ENCODE measurements at regions not wholly inside any gene's neighbourhood (a gene's known extent, or its start where the extent isn't known, plus 50 kb on each side); places are given as distances from the start of the nearest gene placed in this dataset.

DNA sequence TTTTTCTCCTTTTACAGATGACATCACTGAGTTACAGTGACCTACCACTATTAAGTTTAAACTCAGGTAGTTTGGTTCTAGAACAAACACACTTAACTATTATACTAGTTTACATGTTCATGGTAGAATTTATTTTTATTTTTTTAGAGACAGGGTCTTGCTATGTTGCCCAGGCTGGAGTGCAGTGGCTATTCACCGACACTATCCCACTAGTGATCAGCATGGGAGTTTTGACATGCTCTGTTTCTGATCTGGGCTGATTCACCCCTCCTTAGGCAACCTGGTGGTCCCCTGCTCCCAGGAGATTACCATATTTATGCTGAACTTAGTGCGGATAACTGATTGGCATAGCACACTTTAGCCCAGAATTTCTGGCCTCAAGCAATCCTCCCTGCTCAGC is 66.4 kb upstream of the LTA4H start:
- H3K4me1 ChIP-seq (ENCODE audit: insufficient read depth, low read length) = peaks cover 10% of the 10 kb centered on the region
- H2AFZ ChIP-seq (ENCODE audit: low read length) = no peak overlapping the region
- no TSS peak for BruUV-seq (replicated peaks)
- no peaks in the 10 kb centered on the region for H3K9me3 ChIP-seq (ENCODE audit: low read length)
- no peak for FAIRE-seq
- in situ Hi-C loops (cut with HindIII; ENCODE audit: extremely low pct_ligation_motif_present, low pct_unique_long_range_greater_than_20kb) = no loop called here
- H4K20me1 ChIP-seq (ENCODE audit: insufficient read depth, low read length) = no peaks in the 10 kb centered on the region
- intact Hi-C loops (cut with micrococcal nuclease; ENCODE audit: unreplicated experiment) = no loop called here
- H3K27ac ChIP-seq (ENCODE audit: extremely low read length, insufficient read depth, low read length) = no peak overlapping the region
- ATAC-seq = no peak
- H3K36me3 ChIP-seq (replicated peaks in 1 of 2; ENCODE audit: control insufficient read depth in 1 of 2, insufficient read depth in 2 of 2, low read length in 2 of 2) = no peaks in the 10 kb centered on the region
- no peak for TF ChIP-seq MTA1 (CRISPR knock-in tag; IDR thresholded peaks at IDR 0.05; ENCODE audit: borderline replicate concordance)
- TF ChIP-seq ZNF776 (CRISPR knock-in tag; IDR thresholded peaks at IDR 0.05) = no peak
- TF ChIP-seq ZNF121 (CRISPR knock-in tag; IDR thresholded peaks at IDR 0.05) = peak; percentile 61; the same call in 1 of the 2 replicates
- TF ChIP-seq JUND (CRISPR knock-in tag; IDR thresholded peaks at IDR 0.05) = no peak
- no peaks in the 10 kb centered on the region for H3K79me2 ChIP-seq (ENCODE audit: insufficient read depth, low read length)
- no peak overlapping the region for H3K4me2 ChIP-seq (ENCODE audit: low read depth, low read length)
- 90% methylated on average over 2 of the region's 2 CpGs for WGBS (ENCODE audit: low lambda C conversion rate)
- DNase-seq (ENCODE audit: low spot score) = no peak
- ChIA-PET POLR2A (no interaction called here), CTCF (ENCODE audit: low intra/inter-chr PET ratio, low total read pairs) (no interaction called here)
- H3K27me3 ChIP-seq (ENCODE audit: control insufficient read depth in 1 of 2, insufficient read depth in 2 of 2, low read length in 2 of 2) = peaks cover 2 to 5% of the 10 kb centered on the region in 2 experiments; a peak in 2 of 5 replicates
- H3K9ac ChIP-seq (ENCODE audit: insufficient read depth, low read depth, low read length) = no peak overlapping the region
- no peak overlapping the region for H3K4me3 ChIP-seq (replicated peaks in 1 of 3; ENCODE audit: insufficient read depth in 1 of 3, low read depth in 2 of 3, low read length in 3 of 3)

DNA sequence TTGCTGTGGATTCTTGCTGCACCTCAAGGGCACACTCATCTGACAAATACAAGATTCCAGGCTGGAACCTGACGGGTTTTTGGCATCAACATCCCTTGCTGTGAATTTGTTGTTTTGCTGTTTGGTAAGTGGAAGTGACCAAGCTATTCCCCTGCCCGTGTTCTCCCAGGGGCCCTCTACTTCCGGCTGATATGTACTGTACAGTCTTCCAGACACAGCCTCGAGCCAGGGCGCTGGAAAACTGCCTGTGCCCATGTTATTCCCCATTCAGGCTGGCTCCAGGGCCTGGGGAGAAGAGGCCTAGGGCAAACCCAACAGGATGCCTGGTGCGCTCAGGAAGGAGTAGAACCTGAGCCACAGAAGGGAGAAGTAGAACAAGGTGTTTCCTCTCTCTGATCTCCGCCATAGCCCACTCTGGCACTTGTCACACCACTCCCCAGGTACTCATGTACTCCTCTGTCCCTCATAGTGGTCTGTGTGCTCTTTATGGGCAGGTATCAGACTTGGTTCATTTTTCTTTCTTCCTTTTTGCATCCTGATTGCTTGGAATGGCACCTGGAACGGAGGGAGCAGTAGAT is 67.8 kb upstream of the LTA4H start:
- Histone ChIP-seq H3K4me3 (replicated peaks in 1 of 3; ENCODE audit: insufficient read depth in 1 of 3, low read depth in 2 of 3, low read length in 3 of 3) (no peak overlapping the region), H3K9ac (ENCODE audit: insufficient read depth, low read depth, low read length) (no peak overlapping the region), H3K4me2 (ENCODE audit: low read depth, low read length) (peak overlapping the region; percentile 6; the same call in 1 of the 2 replicates), H4K20me1 (ENCODE audit: insufficient read depth, low read length) (no peaks in the 10 kb centered on the region), H3K9me3 (ENCODE audit: low read length) (no peaks in the 10 kb centered on the region), H3K27ac (ENCODE audit: extremely low read length, insufficient read depth, low read length) (no peak overlapping the region), H3K79me2 (ENCODE audit: insufficient read depth, low read length) (no peaks in the 10 kb centered on the region), H2AFZ (ENCODE audit: low read length) (peak overlapping the region; percentile 40), H3K4me1 (ENCODE audit: insufficient read depth, low read length) (peaks cover 22% of the 10 kb centered on the region), H3K27me3 (ENCODE audit: control insufficient read depth in 1 of 2, insufficient read depth in 2 of 2, low read length in 2 of 2) (peaks cover 0 to 5% of the 10 kb centered on the region in 2 experiments; a peak in 2 of 5 replicates), H3K36me3 (replicated peaks in 1 of 2; ENCODE audit: control insufficient read depth in 1 of 2, insufficient read depth in 2 of 2, low read length in 2 of 2) (no peaks in the 10 kb centered on the region)
- intact Hi-C loops (cut with micrococcal nuclease; ENCODE audit: unreplicated experiment) = no loop called here
- 31% methylated on average over 7 of the region's 8 CpGs for WGBS (ENCODE audit: low lambda C conversion rate)
- in situ Hi-C loops (cut with HindIII; ENCODE audit: extremely low pct_ligation_motif_present, low pct_unique_long_range_greater_than_20kb) = no loop called here
- FAIRE-seq (no peak), DNase-seq (ENCODE audit: low spot score) (no peak), ATAC-seq (peak; percentile 56)
- BruUV-seq (replicated peaks) = no TSS peak
- ChIA-PET POLR2A (no interaction called here), CTCF (ENCODE audit: low intra/inter-chr PET ratio, low total read pairs) (no interaction called here)
- TF ChIP-seq GABPA (IDR thresholded peaks at IDR 0.05; ENCODE audit: low read depth, low read length) (no peak), GABPA (CRISPR knock-in tag; IDR thresholded peaks at IDR 0.05; ENCODE audit: low read depth) (0 out of 2 replicates have a peak, but pooled peaks have one; percentile 48), RAD51 (IDR thresholded peaks at IDR 0.05; ENCODE audit: borderline replicate concordance) (no peak), KLF12 (CRISPR knock-in tag; IDR thresholded peaks at IDR 0.05; ENCODE audit: borderline replicate concordance) (no peak), NFE2L1 (CRISPR knock-in tag; IDR thresholded peaks at IDR 0.05; ENCODE audit: borderline replicate concordance) (no peak)
- TF ChIP-seq, protein P1, sequence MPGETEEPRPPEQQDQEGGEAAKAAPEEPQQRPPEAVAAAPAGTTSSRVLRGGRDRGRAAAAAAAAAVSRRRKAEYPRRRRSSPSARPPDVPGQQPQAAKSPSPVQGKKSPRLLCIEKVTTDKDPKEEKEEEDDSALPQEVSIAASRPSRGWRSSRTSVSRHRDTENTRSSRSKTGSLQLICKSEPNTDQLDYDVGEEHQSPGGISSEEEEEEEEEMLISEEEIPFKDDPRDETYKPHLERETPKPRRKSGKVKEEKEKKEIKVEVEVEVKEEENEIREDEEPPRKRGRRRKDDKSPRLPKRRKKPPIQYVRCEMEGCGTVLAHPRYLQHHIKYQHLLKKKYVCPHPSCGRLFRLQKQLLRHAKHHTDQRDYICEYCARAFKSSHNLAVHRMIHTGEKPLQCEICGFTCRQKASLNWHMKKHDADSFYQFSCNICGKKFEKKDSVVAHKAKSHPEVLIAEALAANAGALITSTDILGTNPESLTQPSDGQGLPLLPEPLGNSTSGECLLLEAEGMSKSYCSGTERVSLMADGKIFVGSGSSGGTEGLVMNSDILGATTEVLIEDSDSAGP (CRISPR knock-in tag; IDR thresholded peaks at IDR 0.05; ENCODE audit: borderline replicate concordance) = no peak
- TF ChIP-seq, protein P2, sequence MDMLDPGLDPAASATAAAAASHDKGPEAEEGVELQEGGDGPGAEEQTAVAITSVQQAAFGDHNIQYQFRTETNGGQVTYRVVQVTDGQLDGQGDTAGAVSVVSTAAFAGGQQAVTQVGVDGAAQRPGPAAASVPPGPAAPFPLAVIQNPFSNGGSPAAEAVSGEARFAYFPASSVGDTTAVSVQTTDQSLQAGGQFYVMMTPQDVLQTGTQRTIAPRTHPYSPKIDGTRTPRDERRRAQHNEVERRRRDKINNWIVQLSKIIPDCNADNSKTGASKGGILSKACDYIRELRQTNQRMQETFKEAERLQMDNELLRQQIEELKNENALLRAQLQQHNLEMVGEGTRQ (IDR thresholded peaks at IDR 0.05; ENCODE audit: low read depth, low read length) = no peak
- TF ChIP-seq, protein P2 (CRISPR knock-in tag; IDR thresholded peaks at IDR 0.05; ENCODE audit: borderline replicate concordance) = no peak

All from HepG2 (cell line).